NCI-H146 (cell line): ENCODE measurements at regions not wholly inside any gene's neighbourhood (a gene's known extent, or its start where the extent isn't known, plus 50 kb on each side); places are given as distances from the start of the nearest gene placed in this dataset.

Experiments used
- DNase-seq: peaks from one replicate; lab custom pipeline; 2025; lab: John Stamatoyannopoulos, UW

GRCh38 chr16:80489173-80489572 lies 51.6 kb upstream of the DYNLRB2 start:
- DNase-seq: no peak

- no peak for DNase-seq
Measured at GRCh38 chr16:80488167-80488566, 52.6 kb upstream of the DYNLRB2 start.

GRCh38 chr16:80480664-80481063 lies 60.1 kb upstream of the DYNLRB2 start:
- no peak for DNase-seq

GRCh38 chr16:80477838-80478237 lies 63.0 kb upstream of the DYNLRB2 start:
- no peak for DNase-seq

GRCh38 chr16:80468029-80468428 lies 72.8 kb upstream of the DYNLRB2 start:
- DNase-seq: no peak

GRCh38 chr16:80466024-80466987 lies 74.5 kb upstream of the DYNLRB2 start:
- DNase-seq: no peak

GRCh38 chr16:80463751-80464495 lies 76.9 kb upstream of the DYNLRB2 start:
- no peak for DNase-seq

- DNase-seq: no peak
Measured at GRCh38 chr16:80463326-80463725, 77.5 kb upstream of the DYNLRB2 start.

- DNase-seq: no peak
Measured at GRCh38 chr16:80462917-80463316, 77.9 kb upstream of the DYNLRB2 start.

- DNase-seq: no peak
Measured at GRCh38 chr16:80460988-80461387, 79.8 kb upstream of the DYNLRB2 start.

- DNase-seq: no peak
Measured at GRCh38 chr16:80459966-80460365, 80.8 kb upstream of the DYNLRB2 start.

GRCh38 chr16:80459331-80459777 lies 81.4 kb upstream of the DYNLRB2 start:
- no peak for DNase-seq

GRCh38 chr16:80457871-80458270 lies 82.9 kb upstream of the DYNLRB2 start:
- DNase-seq: no peak

- DNase-seq: no peak
Measured at GRCh38 chr16:80454802-80455201, 86.0 kb upstream of the DYNLRB2 start.

- no peak for DNase-seq
Measured at GRCh38 chr16:80449392-80449791, 91.4 kb upstream of the DYNLRB2 start.

GRCh38 chr16:80447241-80447640 lies 93.6 kb upstream of the DYNLRB2 start:
- DNase-seq: no peak

GRCh38 chr16:80442779-80443178 lies 98.0 kb upstream of the DYNLRB2 start:
- DNase-seq: no peak

GRCh38 chr16:80441935-80442334 lies 98.9 kb upstream of the DYNLRB2 start:
- DNase-seq: no peak

GRCh38 chr16:80440667-80441066 lies 100.1 kb upstream of the DYNLRB2 start:
- no peak for DNase-seq

GRCh38 chr16:80437707-80438106 lies 103.1 kb upstream of the DYNLRB2 start:
- DNase-seq: no peak

GRCh38 chr16:80436510-80436909 lies 104.3 kb upstream of the DYNLRB2 start:
- DNase-seq: no peak

- DNase-seq: no peak
Measured at GRCh38 chr16:80433623-80434022, 107.2 kb upstream of the DYNLRB2 start.

GRCh38 chr16:80427795-80428194 lies 113.0 kb upstream of the DYNLRB2 start:
- DNase-seq: no peak
